Amniotic epithelial cell (primary cell): ENCODE measurements at regions not wholly inside any gene's neighbourhood (a gene's known extent, or its start where the extent isn't known, plus 50 kb on each side); places are given as distances from the start of the nearest gene placed in this dataset.
"Not testable (repeated sequence)": the region's sequence is repeated elsewhere in the genome, so short reads cannot be mapped to it uniquely, and the experiment has no call there.

Source experiments
- DNase-seq: peaks from one replicate; pipeline ENCODE4 v3.0.0-alpha.2; 2010; ENCODE audit warnings: low read depth

DNA sequence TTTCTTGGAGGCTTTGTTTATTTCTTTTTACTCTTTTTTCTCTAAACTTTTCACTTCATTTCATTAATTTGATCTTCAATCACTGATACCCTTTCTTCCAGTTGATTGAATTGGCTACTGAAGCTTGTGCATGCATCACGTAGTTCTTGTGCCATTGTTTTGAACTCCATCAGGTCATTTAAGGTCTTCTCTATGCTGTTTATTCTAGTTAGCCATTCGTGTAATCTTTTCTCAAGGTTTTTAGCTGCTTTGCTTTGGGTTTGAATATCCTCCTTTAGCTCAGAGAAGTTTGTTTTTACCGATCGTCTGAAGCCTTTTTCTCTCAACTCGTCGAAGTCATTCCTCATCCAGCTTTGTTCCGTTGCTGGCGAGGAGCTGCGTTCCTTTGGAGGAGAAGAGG, 189.9 kb downstream of the TTC6 start:
- not testable (repeated sequence) for DNase-seq

DNA sequence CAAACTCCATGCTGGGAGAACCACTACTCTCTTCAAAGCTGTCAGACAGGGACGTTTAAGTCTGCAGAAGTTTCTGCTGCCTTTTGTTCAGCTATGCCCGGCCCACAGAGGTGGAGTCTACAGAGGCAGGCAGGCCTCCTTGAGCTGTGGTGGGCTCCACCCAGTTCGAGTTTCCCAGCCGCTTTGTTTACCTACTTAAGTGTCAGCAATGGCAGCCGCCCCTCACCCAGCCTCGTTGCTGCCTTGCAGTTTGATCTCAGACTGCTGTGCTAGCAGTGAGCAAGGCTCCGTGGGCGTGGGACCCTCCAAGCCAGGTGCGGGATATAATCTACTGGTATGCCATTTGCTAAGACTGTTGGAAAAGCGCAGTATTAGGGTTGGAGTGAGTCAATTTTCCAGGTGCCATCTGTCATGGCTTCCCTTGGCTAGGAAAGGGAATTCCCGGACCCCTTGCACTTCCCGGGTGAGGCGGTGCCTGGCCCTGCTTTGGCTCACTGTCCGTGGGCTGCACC, 190.7 kb downstream of the TTC6 start:
- DNase-seq = not testable (repeated sequence)

DNA sequence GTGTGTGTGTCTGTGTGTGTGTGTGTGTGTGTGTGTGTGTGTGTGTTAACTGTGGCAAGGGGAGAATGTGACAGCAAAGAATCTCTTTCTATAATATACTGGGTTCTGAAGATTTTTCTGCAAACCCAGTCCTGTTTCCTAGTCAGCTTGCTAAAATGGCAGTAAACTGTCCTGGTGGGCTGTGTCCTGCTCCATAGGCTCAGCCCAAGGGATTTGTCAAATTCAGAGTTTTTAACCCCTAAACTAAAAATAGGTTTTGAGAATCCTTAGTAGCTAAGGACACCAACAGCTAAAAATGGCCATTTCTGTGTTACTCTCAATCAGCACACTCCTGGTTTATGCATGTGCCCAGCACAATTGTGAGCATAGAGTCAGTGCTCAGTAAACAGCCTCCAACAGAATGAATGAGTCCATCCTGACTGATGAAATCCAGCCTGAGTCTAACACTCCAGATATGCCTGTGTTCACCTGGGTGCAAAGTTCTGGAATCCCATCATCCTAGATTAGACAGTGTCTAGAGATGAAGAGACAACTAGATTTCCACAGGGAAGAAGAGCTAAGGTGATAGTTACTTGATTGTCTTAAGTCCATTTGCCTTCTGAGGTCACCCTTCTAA, 192.6 kb downstream of the TTC6 start:
- DNase-seq = no peak

DNA sequence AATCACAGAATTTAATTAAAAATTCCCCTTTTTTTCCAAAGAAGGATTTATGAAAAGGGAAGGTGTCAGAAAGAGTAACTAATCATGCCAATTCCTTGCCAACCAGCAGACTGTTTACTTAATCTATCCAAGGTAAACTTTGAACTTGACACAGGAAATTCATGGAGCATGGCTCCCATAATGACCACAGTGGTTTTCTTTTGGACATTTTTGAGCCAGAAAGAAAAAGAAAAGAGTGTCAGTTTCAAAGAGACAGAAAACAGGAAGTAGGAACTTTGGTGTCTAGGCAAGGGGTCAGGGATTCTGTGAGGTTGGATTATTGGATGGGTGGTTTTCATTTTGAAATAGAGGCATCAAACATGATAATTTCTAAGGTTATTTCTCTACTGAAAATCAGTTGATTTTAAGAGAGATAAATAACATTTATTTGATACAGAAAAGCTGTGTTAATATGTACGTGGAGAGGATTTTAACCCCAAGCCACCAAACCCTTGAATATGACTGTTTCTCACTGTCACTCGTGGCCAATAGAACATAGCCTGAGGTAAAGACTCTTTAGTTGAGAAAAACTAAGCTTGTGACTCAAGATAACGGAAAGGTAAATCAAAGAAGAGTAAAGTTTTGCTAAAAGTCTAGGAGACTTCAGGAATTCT, 196.1 kb downstream of the TTC6 start:
- no peak for DNase-seq

DNA sequence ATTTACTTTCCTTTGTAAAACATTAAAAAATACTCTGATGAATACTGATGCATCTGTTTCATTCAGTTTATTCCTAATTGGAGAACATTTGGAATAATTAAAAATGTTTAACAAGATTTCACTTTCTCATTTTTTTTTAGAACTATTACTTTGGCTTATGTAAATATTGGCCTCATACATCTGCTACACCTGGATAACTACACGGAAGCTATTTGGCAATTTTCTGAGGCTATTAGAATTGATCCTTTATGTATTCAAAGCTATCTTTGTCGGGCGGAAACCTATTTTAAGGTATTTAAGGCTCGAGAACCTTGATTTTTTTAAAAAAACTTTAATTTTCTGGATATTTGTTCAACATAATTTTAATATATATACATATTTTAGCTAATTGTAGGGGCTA, 196.7 kb downstream of the TTC6 start:
- DNase-seq = no peak

DNA sequence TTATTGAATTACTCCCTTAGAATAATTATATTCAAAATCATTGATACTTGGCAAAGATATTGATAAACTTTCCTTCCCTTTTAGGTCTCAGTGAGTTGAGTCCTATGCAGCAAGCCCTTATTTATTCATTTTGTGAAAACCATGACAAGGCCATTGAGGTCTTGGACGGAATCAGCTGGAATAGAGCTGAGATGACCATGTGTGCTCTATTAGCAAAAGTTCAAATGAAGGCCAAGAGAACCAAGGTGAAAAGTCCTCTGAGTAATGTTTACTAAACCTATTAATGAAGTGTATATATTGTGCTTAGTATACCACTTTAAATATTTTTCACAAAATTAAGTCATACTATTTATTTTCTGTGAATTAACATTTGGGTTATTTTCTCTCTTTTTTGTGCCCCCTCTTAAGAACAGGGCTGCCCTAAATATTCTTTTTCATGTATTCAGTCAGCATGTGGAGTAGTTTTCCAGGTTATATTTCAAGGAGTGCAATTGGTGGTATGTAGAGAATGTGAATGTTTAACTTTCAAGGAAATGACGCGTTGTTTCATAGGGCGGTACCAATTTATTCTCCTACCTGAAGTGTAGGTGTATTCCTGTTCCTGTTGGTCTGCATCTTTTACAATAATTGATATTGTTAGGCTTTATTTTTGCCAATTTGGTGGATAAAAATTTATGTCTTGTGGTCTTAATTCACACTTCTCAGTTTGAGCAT, 201.4 kb downstream of the TTC6 start:
- no peak for DNase-seq

DNA sequence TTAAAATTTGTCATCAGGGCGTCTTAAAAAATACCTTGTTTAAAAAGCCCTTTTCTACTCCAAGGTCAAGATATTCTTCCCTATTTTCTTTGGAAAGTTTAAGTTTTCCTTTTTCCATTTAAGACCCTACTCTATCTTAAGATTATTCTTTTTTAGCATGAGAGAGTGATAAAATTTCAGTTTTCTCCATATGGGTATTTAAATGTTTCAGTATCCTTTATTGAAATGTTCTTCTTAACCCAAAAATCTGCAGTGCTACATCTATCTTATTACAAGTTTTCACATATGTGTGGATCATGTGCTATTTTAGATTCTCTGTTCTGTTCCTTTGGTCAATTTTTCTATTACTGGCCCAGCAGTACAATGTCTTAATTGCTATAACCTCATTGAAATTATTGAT, 202.2 kb downstream of the TTC6 start:
- DNase-seq = no peak

DNA sequence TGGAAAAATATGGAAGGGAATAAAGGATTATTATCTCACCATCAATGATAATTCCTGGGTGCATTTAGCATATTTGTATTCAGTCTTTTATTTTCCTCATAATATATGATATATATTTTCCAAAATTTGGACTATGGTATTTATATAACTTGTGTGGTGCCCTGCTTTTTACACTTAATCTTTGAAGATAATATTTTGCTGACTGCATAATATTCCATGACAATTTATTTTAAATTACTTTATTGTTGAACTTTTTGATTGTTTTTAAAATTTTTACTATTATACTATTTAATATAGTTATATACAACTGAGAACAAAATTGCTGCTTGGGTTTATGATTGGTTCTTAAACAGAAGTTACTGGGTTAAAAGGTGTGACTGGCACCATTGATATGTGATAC, 212.3 kb downstream of the TTC6 start:
- DNase-seq = no peak

DNA sequence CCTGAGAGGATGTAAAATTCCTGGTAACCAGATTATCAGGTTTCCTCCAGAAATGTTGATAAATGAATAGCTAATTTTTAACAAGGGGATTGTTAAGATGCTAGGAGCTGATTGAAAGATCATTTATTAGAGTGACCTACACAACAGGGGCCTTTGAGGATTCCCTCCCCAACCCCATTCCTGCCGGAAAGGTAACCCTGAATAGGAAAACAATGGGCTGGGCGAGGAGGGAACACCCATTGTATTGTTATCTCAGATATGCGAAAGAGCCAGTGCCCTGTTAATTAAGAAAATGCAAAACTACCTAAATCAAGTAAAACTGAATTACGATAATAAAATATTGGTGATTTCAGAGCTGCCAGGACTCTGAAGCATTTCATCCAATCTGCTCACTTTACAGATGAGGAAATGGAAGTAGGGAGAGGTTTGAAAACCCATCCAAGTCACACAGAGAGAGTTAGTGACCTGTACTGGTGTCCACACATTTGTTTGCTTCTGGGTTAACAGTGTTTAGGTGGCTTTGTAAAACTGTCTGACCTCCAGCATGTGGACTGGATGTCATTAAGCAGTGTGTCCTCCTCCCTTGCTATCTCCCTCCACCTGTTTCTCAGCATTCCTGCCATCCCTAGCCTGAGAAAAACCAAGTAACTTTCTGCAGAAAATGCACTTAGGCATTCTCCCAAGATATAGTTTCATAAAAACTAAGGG, 214.8 kb downstream of the TTC6 start:
- DNase-seq = no peak

DNA sequence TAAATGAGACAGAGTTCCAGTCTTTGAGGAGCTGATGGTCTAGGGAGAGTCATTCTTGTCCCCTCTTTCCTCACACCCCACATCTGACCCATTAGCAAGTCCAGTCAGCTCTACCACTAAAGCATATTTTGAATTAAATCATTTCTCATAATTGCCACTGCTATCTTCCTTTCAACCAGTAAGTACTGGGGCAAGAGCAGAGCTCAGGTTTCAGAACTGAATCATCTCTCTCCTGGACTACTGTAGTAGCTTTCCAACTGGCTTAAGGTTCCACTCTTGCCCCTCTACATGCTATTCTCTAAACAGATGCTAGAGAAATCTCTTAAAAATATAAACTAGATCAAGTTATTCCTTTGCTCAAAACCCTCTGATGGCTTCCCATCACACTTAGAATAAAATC, 218.3 kb downstream of the TTC6 start:
- DNase-seq = no peak

DNA sequence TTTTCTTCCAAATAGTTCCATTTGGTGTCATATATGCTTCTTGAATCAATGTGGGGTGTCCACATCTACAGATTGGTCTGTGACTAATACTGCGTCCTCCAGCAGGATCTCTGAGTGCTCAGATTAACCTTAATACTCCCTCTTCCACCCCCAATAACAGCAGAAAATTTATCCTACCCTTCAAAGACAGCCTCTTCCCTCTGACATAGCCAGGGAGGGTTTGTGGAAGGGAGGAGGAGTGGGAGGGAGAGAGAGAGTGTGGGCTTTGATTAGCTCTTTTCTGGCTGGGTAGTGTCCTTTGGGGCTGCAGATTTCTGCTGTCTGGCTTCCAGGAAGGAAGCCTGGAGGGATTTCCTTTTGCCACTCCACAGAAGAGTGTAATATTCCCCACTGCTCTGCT, 220.7 kb downstream of the TTC6 start:
- DNase-seq = no peak

DNA sequence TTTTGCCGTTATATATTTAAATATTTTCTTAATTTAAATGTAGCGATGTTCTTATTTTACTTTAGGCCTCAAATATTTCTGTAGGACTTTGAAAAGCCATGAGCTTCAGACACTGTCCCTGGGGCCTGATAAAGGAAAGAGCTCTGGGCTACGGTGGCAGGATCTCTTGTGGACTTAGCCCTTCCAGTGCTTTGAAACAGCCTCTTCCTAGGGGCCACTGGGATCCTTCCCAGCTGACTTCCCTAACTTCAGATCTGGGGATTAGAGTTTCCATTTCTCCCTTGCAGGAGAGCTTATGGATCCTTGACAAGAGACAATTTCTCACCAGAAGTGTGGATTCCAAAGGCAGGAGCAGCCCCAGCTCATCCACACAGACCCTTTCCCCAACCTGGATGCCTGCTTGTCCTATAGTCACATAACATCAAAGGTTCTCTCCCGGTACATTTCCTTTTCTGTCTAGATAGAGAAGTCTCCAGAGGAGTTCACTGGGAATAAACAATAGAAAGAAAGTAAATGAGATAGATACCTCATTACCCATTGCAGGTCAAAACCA, 221.4 kb downstream of the TTC6 start:
- no peak for DNase-seq

- DNase-seq = peak; percentile 71
Measured at GRCh38 chr14:37819155-37820015, 224.0 kb downstream of the TTC6 start.

- not testable (repeated sequence) for DNase-seq
Measured at GRCh38 chr14:37820810-37821209, 225.4 kb downstream of the TTC6 start.

GRCh38 chr14:37824939-37825712, 229.7 kb downstream of the TTC6 start:
- DNase-seq = no peak

DNA sequence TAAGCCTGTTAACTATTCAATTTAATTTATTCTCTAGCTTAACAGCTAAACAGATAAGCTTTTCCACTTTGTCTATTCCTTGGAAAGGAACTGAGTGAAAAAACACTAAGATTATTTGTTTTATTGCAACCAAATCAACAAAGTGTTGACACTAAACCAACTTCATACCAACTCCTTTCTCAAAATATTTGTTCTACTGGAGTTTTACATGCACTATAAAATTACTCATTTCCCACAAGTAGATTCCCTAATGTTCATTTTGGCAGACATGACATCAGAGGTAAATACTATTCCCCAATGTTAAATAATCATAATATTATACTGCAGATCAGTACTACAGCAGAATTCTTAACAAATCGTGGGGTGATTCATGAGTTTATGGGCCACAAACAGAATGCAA, 231.4 kb downstream of the TTC6 start:
- DNase-seq = no peak

- no peak for DNase-seq
Measured at GRCh38 chr14:37830271-37830670, 234.8 kb downstream of the TTC6 start.

DNA sequence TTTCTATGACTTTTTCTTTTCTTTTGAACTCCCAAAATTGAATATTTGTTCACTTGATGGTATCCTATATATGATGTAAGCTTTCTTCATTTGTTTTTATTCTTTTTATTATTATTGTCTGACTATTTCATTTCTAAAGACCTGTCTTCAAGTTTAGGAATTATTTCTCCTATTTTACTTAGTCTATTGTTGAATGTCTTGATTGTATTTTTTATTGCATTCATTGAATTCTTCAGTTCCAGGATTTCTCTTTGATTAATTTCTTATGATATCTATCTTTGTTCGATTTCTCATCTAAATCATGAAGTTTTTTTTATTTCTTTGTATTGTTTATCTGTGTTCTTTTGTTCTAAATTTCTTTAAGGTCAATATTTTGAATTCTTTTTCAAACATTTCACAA, 238.8 kb downstream of the TTC6 start:
- DNase-seq = no peak

- not testable (repeated sequence) for DNase-seq
Measured at GRCh38 chr14:37838778-37839177, 243.3 kb downstream of the TTC6 start.

DNA sequence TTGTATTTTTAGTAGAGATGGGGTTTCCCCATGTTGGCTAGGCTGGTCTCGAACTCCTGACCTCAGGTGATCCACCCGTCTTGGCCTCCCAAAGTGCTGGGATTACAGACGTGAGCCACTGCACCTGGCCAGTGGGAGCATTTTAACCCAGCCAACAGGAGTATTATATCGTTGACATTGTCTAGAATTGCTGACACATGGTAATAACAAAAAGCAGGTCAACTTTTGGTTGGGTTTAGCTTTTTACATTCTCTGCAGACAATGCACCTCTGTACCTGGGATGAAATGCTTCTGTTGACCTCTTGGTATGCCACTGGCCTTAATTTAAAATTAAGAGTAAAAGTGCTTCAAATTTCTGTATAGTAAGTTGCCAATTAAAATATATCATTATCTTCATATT, 245.6 kb downstream of the TTC6 start:
- not testable (repeated sequence) for DNase-seq

DNA sequence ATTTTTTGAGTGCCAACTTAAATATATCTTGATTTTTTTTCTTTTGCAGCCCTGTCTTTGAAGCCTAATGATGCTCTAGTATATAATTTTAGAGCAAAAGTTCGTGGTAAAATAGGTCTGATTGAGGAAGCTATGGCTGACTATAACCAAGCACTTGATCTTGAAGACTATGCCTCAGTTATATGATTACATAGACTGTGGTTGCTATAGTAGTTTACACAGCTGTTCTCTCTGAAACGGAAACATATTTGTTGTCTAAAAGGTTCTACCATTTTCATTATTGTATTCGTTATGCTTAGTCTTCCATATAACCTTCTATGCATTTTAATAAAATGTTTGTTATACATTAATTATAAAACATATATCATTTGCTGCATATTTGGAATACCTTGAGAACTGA, 246.7 kb downstream of the TTC6 start:
- DNase-seq = no peak
